Panc1 (cell line): ENCODE measurements at regions not wholly inside any gene's neighbourhood (a gene's known extent, or its start where the extent isn't known, plus 50 kb on each side); places are given as distances from the start of the nearest gene placed in this dataset.

Source experiments
- POLR2AphosphoS5 ChIP-seq: IDR thresholded peaks from 2 replicates; pipeline ENCODE4 v1.6.1; 2012; ENCODE audit warnings: mild to moderate bottlenecking, low read depth, low read length, moderate library complexity
- REST ChIP-seq, 2 experiments: IDR thresholded peaks; 2 replicates each; pipeline ENCODE4 v1.6.1; 2011 to 2012; ENCODE audit warnings: low read depth in 2 of 2, control low read depth in 1 of 2, low read length in 1 of 2, mild to moderate bottlenecking in 1 of 2, moderate library complexity in 1 of 2; ENCODE audit not compliant: insufficient read depth in 1 of 2
- SIN3A ChIP-seq: IDR thresholded peaks from 2 replicates; pipeline ENCODE4 v1.6.1; 2012; ENCODE audit warnings: low read depth, mild to moderate bottlenecking, low read length, moderate library complexity, borderline replicate concordance; ENCODE audit not compliant: insufficient read depth
- TCF7L2 ChIP-seq: IDR thresholded peaks from 2 replicates; pipeline ENCODE4 v1.6.1; 2011; ENCODE audit warnings: mild to moderate bottlenecking, low read depth, low read length, inconsistent platforms
- TF ChIP-seq, protein P1 (sequence below): fragments of 450-650 bp; IDR thresholded peaks from 2 replicates; pipeline ENCODE4 v1.5.1; 2017; ENCODE audit warnings: mild to moderate bottlenecking

DNA sequence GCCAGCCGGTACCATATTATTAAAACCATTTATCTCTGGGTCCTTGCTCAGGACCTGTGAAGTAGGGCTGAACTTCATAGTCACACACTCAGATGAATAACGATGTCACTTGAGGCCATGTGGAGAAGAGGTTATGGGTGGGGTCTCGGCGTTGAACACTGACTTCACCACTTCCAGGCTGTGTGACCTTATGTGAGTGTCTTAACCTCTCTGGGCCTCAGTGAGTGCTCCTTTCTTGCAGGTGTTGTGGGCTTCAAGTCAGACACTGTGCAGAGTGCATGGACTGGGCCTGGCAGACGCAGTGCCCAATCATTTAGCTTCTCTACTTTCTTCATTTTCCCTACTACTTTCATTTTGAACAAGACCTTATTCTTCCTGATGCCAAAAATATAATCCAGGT, 278.8 kb downstream of the PBX3 start:
- TF ChIP-seq, protein P1, sequence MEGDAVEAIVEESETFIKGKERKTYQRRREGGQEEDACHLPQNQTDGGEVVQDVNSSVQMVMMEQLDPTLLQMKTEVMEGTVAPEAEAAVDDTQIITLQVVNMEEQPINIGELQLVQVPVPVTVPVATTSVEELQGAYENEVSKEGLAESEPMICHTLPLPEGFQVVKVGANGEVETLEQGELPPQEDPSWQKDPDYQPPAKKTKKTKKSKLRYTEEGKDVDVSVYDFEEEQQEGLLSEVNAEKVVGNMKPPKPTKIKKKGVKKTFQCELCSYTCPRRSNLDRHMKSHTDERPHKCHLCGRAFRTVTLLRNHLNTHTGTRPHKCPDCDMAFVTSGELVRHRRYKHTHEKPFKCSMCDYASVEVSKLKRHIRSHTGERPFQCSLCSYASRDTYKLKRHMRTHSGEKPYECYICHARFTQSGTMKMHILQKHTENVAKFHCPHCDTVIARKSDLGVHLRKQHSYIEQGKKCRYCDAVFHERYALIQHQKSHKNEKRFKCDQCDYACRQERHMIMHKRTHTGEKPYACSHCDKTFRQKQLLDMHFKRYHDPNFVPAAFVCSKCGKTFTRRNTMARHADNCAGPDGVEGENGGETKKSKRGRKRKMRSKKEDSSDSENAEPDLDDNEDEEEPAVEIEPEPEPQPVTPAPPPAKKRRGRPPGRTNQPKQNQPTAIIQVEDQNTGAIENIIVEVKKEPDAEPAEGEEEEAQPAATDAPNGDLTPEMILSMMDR = no peak
- TF ChIP-seq SIN3A = no peak
- TF ChIP-seq POLR2AphosphoS5 = no peak
- no peak for TF ChIP-seq REST (IDR thresholded peaks at IDR 0.05; ENCODE audit: insufficient read depth in 1 of 2, low read depth in 2 of 2, low read length in 1 of 2)
- TF ChIP-seq TCF7L2 = no peak
